OCI-LY1 (cell line): ENCODE measurements at regions not wholly inside any gene's neighbourhood (a gene's known extent, or its start where the extent isn't known, plus 50 kb on each side); places are given as distances from the start of the nearest gene placed in this dataset.

Experiments used
- H2AFZ ChIP-seq: fragments of 200-600 bp; sonication (generic), shearing (Covaris generic); 2 replicates; pipeline ENCODE4 v1.6.0; 2014; ENCODE audit warnings: antibody characterized with exemption, mild to moderate bottlenecking, low read length
- H3F3A ChIP-seq: fragments of 200-600 bp; sonication (generic), shearing (Covaris generic); 2 replicates; pipeline ENCODE4 v1.6.0; 2014; ENCODE audit warnings: mild to moderate bottlenecking, antibody characterized with exemption, low read length, moderate library complexity; ENCODE audit not compliant: insufficient read depth
- H3K27ac ChIP-seq: fragments of 200-600 bp; sonication (generic); 2 replicates; pipeline ENCODE4 v1.5.1; 2014; ENCODE audit warnings: low read length, mixed run types, mild to moderate bottlenecking, low read depth; ENCODE audit not compliant: poor library complexity, severe bottlenecking
- H3K27me3 ChIP-seq: fragments of 200-600 bp; sonication (generic); 2 replicates; pipeline ENCODE4 v1.6.0; 2014; ENCODE audit warnings: antibody characterized with exemption, mild to moderate bottlenecking, low read length, moderate library complexity; ENCODE audit not compliant: insufficient read depth
- H3K36me3 ChIP-seq: fragments of 200-600 bp; sonication (generic); 2 replicates; pipeline ENCODE4 v1.6.1; 2014; ENCODE audit warnings: mild to moderate bottlenecking, antibody characterized with exemption, low read length, moderate library complexity, mixed read lengths; ENCODE audit not compliant: insufficient read depth
- H3K4me1 ChIP-seq: fragments of 200-600 bp; sonication (generic); 2 replicates; pipeline ENCODE4 v1.5.1; 2014; ENCODE audit warnings: mild to moderate bottlenecking, low read length, moderate library complexity; ENCODE audit not compliant: insufficient read depth, severe bottlenecking
- H3K4me2 ChIP-seq: fragments of 200-600 bp; sonication (generic), shearing (Covaris generic); 2 replicates; pipeline ENCODE4 v1.6.1; 2014; ENCODE audit warnings: low read length
- H3K4me3 ChIP-seq: fragments of 200-600 bp; sonication (generic); 2 replicates; pipeline ENCODE4 v1.5.1; 2014; ENCODE audit warnings: low read length, low read depth, mild to moderate bottlenecking, mixed read lengths; ENCODE audit not compliant: poor library complexity, severe bottlenecking
- H3K79me2 ChIP-seq: fragments of 200-600 bp; shearing (Covaris generic); 2 replicates; pipeline ENCODE4 v1.6.1; 2016; ENCODE audit warnings: mixed run types, low read length, mixed read lengths; ENCODE audit not compliant: insufficient read depth
- H3K9ac ChIP-seq: fragments of 200-600 bp; sonication (generic), shearing (Covaris generic); 2 replicates; pipeline ENCODE4 v1.6.1; 2014; ENCODE audit warnings: mild to moderate bottlenecking, low read length, mixed read lengths
- H3K9me2 ChIP-seq: fragments of 200-600 bp; sonication (generic), shearing (Covaris generic); 2 replicates; pipeline ENCODE4 v1.6.1; 2014; ENCODE audit warnings: low read depth, mild to moderate bottlenecking, low read length, mixed read lengths
- H3K9me3 ChIP-seq: fragments of 200-600 bp; shearing (Covaris generic); 2 replicates; pipeline ENCODE4 v1.6.1; 2014; ENCODE audit warnings: low read length, mixed read lengths
- H4K20me1 ChIP-seq: fragments of 200-600 bp; sonication (generic), shearing (Covaris generic); 2 replicates; pipeline ENCODE4 v1.6.0; 2016; ENCODE audit warnings: mild to moderate bottlenecking, low read length; ENCODE audit not compliant: insufficient read depth
- EZH2 ChIP-seq: fragments of 200-600 bp; sonication (generic), shearing (Covaris generic); IDR thresholded peaks from 2 replicates; pipeline ENCODE4 v1.8.0; 2017; ENCODE audit warnings: borderline replicate concordance, mixed run types, mild to moderate bottlenecking, antibody characterized with exemption, low read length, moderate library complexity, mixed read lengths
- TF ChIP-seq, protein P1 (sequence below): fragments of 200-600 bp; sonication (generic), shearing (Covaris generic); IDR thresholded peaks from 2 replicates; pipeline ENCODE4 v1.5.1; 2017; ENCODE audit warnings: mild to moderate bottlenecking, antibody characterized with exemption, low read length, moderate library complexity, mixed read lengths

DNA sequence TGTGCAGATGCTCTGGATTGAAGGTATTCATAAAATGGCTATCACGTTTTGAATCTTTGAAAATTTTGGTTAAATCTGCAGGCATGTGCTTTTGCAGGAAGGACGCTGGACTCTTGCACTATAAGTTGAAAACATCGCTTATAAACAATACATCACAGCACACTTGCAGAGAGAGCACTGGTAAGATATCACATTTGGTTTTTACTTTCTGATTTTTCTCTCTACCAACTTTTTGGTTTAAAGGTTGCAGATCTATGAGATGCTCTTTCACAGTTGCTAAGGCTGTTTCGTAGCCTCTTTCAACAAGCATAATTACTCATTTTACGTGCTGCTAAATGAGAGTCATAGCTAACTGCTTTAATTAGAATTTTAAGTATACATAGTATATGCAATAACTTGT, 724.4 kb upstream of the ARRDC4 start:
- H3K4me2 ChIP-seq = no peak overlapping the region
- no peaks in the 10 kb centered on the region for H3K9me3 ChIP-seq
- H3K36me3 ChIP-seq = no peaks in the 10 kb centered on the region
- no peak overlapping the region for H3K27ac ChIP-seq
- H3K9ac ChIP-seq = no peak overlapping the region
- H3K27me3 ChIP-seq = no peaks in the 10 kb centered on the region
- no peaks in the 10 kb centered on the region for H3F3A ChIP-seq
- H3K79me2 ChIP-seq = no peaks in the 10 kb centered on the region
- no peaks in the 10 kb centered on the region for H4K20me1 ChIP-seq
- H2AFZ ChIP-seq = no peak overlapping the region
- H3K9me2 ChIP-seq = no peaks in the 10 kb centered on the region
- TF ChIP-seq EZH2 = no peak
- TF ChIP-seq, protein P1, sequence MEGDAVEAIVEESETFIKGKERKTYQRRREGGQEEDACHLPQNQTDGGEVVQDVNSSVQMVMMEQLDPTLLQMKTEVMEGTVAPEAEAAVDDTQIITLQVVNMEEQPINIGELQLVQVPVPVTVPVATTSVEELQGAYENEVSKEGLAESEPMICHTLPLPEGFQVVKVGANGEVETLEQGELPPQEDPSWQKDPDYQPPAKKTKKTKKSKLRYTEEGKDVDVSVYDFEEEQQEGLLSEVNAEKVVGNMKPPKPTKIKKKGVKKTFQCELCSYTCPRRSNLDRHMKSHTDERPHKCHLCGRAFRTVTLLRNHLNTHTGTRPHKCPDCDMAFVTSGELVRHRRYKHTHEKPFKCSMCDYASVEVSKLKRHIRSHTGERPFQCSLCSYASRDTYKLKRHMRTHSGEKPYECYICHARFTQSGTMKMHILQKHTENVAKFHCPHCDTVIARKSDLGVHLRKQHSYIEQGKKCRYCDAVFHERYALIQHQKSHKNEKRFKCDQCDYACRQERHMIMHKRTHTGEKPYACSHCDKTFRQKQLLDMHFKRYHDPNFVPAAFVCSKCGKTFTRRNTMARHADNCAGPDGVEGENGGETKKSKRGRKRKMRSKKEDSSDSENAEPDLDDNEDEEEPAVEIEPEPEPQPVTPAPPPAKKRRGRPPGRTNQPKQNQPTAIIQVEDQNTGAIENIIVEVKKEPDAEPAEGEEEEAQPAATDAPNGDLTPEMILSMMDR = no peak
- no peak overlapping the region for H3K4me3 ChIP-seq
- H3K4me1 ChIP-seq = no peaks in the 10 kb centered on the region

GRCh38 chr15:97237160-97237559, 723.3 kb upstream of the ARRDC4 start:
- H3K27me3 ChIP-seq = no peaks in the 10 kb centered on the region
- H4K20me1 ChIP-seq = no peaks in the 10 kb centered on the region
- no peak overlapping the region for H3K4me3 ChIP-seq
- H3K36me3 ChIP-seq = no peaks in the 10 kb centered on the region
- H3K27ac ChIP-seq = no peak overlapping the region
- H3F3A ChIP-seq = no peaks in the 10 kb centered on the region
- H3K79me2 ChIP-seq = no peaks in the 10 kb centered on the region
- H3K4me2 ChIP-seq = no peak overlapping the region
- no peak for TF ChIP-seq EZH2
- TF ChIP-seq, protein P1 = no peak
- no peak overlapping the region for H2AFZ ChIP-seq
- H3K9me2 ChIP-seq = no peaks in the 10 kb centered on the region
- H3K9ac ChIP-seq = no peak overlapping the region
- H3K9me3 ChIP-seq = no peaks in the 10 kb centered on the region
- H3K4me1 ChIP-seq = no peaks in the 10 kb centered on the region

- no peaks in the 10 kb centered on the region for H3K4me1 ChIP-seq
- no peak overlapping the region for H3K9ac ChIP-seq
- H4K20me1 ChIP-seq = no peaks in the 10 kb centered on the region
- H3K36me3 ChIP-seq = no peaks in the 10 kb centered on the region
- H3K4me2 ChIP-seq = no peak overlapping the region
- no peaks in the 10 kb centered on the region for H3K9me3 ChIP-seq
- no peaks in the 10 kb centered on the region for H3K9me2 ChIP-seq
- H3K79me2 ChIP-seq = no peaks in the 10 kb centered on the region
- H2AFZ ChIP-seq = no peak overlapping the region
- H3K27me3 ChIP-seq = no peaks in the 10 kb centered on the region
- H3K4me3 ChIP-seq = no peak overlapping the region
- H3F3A ChIP-seq = no peaks in the 10 kb centered on the region
- no peak overlapping the region for H3K27ac ChIP-seq
- no peak for TF ChIP-seq EZH2
- TF ChIP-seq, protein P1 = no peak
Measured at GRCh38 chr15:97248376-97248775, 712.1 kb upstream of the ARRDC4 start.
